SK-N-SH treated with all-trans-retinoic acid at 6 μM for 48 hours (cell line): ENCODE measurements at regions not wholly inside any gene's neighbourhood (a gene's known extent, or its start where the extent isn't known, plus 50 kb on each side); places are given as distances from the start of the nearest gene placed in this dataset.

ENCODE experiments used
- ATAC-seq: fragments of 200-7000 bp; cut with Tn5 transposase; 3 replicates; pipeline ENCODE4 v1.9.1; 2020; ENCODE audit warnings: mild to moderate bottlenecking, moderate library complexity
- ARNTL ChIP-seq: fragments of 450-650 bp; formaldehyde crosslinking; IDR thresholded peaks from 2 replicates; pipeline ENCODE4 v1.5.0; 2020; ENCODE audit warnings: low read depth, mild to moderate bottlenecking, moderate library complexity, borderline replicate concordance
- BACH2 ChIP-seq: fragments of 250-450 bp; sonication (Bioruptor Pico); IDR thresholded peaks from 2 replicates; pipeline ENCODE4 v1.9.0; 2021; ENCODE audit warnings: mild to moderate bottlenecking, borderline replicate concordance
- CSDC2 ChIP-seq: fragments of 250-450 bp; sonication (Bioruptor Pico); IDR thresholded peaks from 2 replicates; pipeline ENCODE4 v1.5.0; 2020; ENCODE audit warnings: mild to moderate bottlenecking, moderate library complexity
- ESRRG ChIP-seq: fragments of 250-450 bp; sonication (Bioruptor Pico); IDR thresholded peaks from 2 replicates; pipeline ENCODE4 v1.6.1; 2021; ENCODE audit warnings: mild to moderate bottlenecking
- GLIS3 ChIP-seq: fragments of 250-450 bp; sonication (Bioruptor Pico); IDR thresholded peaks from 2 replicates; pipeline ENCODE4 v1.5.0; 2020; ENCODE audit warnings: mild to moderate bottlenecking, moderate library complexity
- ISL1 ChIP-seq: fragments of 250-450 bp; sonication (Bioruptor Pico); IDR thresholded peaks from 2 replicates; pipeline ENCODE4 v2.1.2; 2022; ENCODE audit warnings: mild to moderate bottlenecking, moderate library complexity
- OSR1 ChIP-seq: fragments of 250-450 bp; sonication (Bioruptor Pico); IDR thresholded peaks from 2 replicates; pipeline ENCODE4 v1.8.0; 2022; ENCODE audit warnings: moderate library complexity, mild to moderate bottlenecking, inconsistent platforms
- PPARA ChIP-seq: fragments of 250-450 bp; sonication (Bioruptor Pico); IDR thresholded peaks from 2 replicates; pipeline ENCODE4 v1.5.0; 2020; ENCODE audit warnings: mild to moderate bottlenecking, borderline replicate concordance
- RARB ChIP-seq: fragments of 250-450 bp; sonication (Bioruptor Pico); IDR thresholded peaks from 2 replicates; pipeline ENCODE4 v1.8.0; 2021; ENCODE audit warnings: mild to moderate bottlenecking, moderate library complexity
- SNAI2 ChIP-seq: fragments of 250-450 bp; sonication (Bioruptor Pico); IDR thresholded peaks from 2 replicates; pipeline ENCODE4 v1.5.0; 2020; ENCODE audit warnings: mild to moderate bottlenecking, moderate library complexity
- TCF4 ChIP-seq: fragments of 250-450 bp; sonication (Bioruptor Pico); IDR thresholded peaks from 2 replicates; pipeline ENCODE4 v1.8.0; 2021; ENCODE audit warnings: mild to moderate bottlenecking, moderate library complexity, borderline replicate concordance
- TOX ChIP-seq: fragments of 250-450 bp; sonication (Bioruptor Pico); IDR thresholded peaks from 2 replicates; pipeline ENCODE4 v1.8.0; 2021; ENCODE audit warnings: mild to moderate bottlenecking, moderate library complexity, borderline replicate concordance
- ZFP3 ChIP-seq: fragments of 250-450 bp; sonication (Bioruptor Pico); IDR thresholded peaks from 2 replicates; pipeline ENCODE4 v1.5.0; 2020; ENCODE audit warnings: mild to moderate bottlenecking, moderate library complexity
- ZFP30 ChIP-seq: fragments of 450-650 bp; formaldehyde crosslinking; IDR thresholded peaks from 2 replicates; pipeline ENCODE4 v1.5.0; 2022; ENCODE audit warnings: mild to moderate bottlenecking, moderate library complexity
- ZNF70 ChIP-seq: fragments of 450-650 bp; formaldehyde crosslinking; IDR thresholded peaks from 2 replicates; pipeline ENCODE4 v1.5.0; 2020; ENCODE audit warnings: mild to moderate bottlenecking, moderate library complexity
- ZNF8 ChIP-seq: fragments of 450-650 bp; formaldehyde crosslinking; IDR thresholded peaks from 2 replicates; pipeline ENCODE4 v1.5.0; 2020; ENCODE audit warnings: mild to moderate bottlenecking, moderate library complexity
- TF ChIP-seq, protein P1 (sequence below): fragments of 250-450 bp; sonication (Bioruptor Pico); IDR thresholded peaks from 2 replicates; pipeline ENCODE4 v1.5.1; 2021; ENCODE audit warnings: mild to moderate bottlenecking, moderate library complexity
- TF ChIP-seq, protein P2 (sequence below): fragments of 250-450 bp; sonication (Bioruptor Pico); IDR thresholded peaks from 2 replicates; pipeline ENCODE4 v1.5.0; 2020; ENCODE audit warnings: mild to moderate bottlenecking, moderate library complexity
- TF ChIP-seq, protein P3 (sequence below): fragments of 250-450 bp; sonication (Bioruptor Pico); IDR thresholded peaks from 2 replicates; pipeline ENCODE4 v1.8.0; 2021; ENCODE audit warnings: low read depth, mild to moderate bottlenecking, moderate library complexity, borderline replicate concordance
- TF ChIP-seq, protein P4 (sequence below): fragments of 250-450 bp; sonication (Bioruptor Pico); IDR thresholded peaks from 2 replicates; pipeline ENCODE4 v1.5.1; 2020; ENCODE audit warnings: low read depth, mild to moderate bottlenecking, moderate library complexity

GRCh38 chr6:122026582-122027369 lies 372.7 kb upstream of the HSF2 start:
- ATAC-seq: peak; percentile 88
- TF ChIP-seq ISL1: peak; percentile 47
- no peak for TF ChIP-seq RARB

DNA sequence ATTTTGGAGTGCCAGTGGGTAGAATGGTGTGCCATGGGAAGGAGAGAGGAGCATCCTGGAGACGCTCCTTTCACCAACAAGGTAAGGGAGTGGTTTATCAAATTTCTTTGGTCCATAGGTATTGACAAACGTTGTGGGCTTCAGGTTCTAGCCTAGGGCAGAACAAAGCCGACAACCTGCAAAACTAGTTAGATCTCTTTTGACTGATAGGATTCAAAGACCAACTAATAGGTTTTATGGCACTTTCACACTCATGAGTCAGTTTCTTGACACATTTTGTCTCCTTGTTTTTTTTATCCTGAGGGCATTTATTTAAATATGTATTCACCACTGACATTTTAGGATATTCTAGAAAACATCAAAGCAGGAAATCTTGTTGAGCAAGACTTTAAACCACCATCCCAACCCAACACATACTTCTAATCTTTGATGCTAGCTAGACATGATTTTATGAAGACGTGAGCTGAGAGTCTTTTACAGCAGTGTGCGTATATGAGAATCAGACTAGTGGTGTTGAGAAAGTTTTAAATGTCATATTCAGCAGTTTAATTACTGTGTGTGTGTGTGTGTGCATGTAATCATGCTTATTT lies 370.4 kb upstream of the HSF2 start:
- no peak for ATAC-seq
- TF ChIP-seq ZNF8 (CRISPR knock-in tag): no peak
- TF ChIP-seq, protein P1, sequence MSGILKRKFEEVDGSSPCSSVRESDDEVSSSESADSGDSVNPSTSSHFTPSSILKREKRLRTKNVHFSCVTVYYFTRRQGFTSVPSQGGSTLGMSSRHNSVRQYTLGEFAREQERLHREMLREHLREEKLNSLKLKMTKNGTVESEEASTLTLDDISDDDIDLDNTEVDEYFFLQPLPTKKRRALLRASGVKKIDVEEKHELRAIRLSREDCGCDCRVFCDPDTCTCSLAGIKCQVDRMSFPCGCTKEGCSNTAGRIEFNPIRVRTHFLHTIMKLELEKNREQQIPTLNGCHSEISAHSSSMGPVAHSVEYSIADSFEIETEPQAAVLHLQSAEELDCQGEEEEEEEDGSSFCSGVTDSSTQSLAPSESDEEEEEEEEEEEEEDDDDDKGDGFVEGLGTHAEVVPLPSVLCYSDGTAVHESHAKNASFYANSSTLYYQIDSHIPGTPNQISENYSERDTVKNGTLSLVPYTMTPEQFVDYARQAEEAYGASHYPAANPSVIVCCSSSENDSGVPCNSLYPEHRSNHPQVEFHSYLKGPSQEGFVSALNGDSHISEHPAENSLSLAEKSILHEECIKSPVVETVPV: no peak
- TF ChIP-seq ZNF70: no peak
- no peak for TF ChIP-seq ARNTL
- TF ChIP-seq ZFP3 (CRISPR knock-in tag): no peak
- no peak for TF ChIP-seq ESRRG (CRISPR knock-in tag)
- no peak for TF ChIP-seq BACH2 (CRISPR knock-in tag)
- no peak for TF ChIP-seq TOX (CRISPR knock-in tag)
- TF ChIP-seq, protein P2, sequence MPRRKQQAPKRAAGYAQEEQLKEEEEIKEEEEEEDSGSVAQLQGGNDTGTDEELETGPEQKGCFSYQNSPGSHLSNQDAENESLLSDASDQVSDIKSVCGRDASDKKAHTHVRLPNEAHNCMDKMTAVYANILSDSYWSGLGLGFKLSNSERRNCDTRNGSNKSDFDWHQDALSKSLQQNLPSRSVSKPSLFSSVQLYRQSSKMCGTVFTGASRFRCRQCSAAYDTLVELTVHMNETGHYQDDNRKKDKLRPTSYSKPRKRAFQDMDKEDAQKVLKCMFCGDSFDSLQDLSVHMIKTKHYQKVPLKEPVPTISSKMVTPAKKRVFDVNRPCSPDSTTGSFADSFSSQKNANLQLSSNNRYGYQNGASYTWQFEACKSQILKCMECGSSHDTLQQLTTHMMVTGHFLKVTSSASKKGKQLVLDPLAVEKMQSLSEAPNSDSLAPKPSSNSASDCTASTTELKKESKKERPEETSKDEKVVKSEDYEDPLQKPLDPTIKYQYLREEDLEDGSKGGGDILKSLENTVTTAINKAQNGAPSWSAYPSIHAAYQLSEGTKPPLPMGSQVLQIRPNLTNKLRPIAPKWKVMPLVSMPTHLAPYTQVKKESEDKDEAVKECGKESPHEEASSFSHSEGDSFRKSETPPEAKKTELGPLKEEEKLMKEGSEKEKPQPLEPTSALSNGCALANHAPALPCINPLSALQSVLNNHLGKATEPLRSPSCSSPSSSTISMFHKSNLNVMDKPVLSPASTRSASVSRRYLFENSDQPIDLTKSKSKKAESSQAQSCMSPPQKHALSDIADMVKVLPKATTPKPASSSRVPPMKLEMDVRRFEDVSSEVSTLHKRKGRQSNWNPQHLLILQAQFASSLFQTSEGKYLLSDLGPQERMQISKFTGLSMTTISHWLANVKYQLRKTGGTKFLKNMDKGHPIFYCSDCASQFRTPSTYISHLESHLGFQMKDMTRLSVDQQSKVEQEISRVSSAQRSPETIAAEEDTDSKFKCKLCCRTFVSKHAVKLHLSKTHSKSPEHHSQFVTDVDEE: no peak
- TF ChIP-seq OSR1 (CRISPR knock-in tag): no peak
- TF ChIP-seq ZFP30 (CRISPR knock-in tag): no peak
- TF ChIP-seq RARB: no peak

GRCh38 chr6:122033564-122034181 lies 365.8 kb upstream of the HSF2 start:
- ATAC-seq: peak; percentile 93
- TF ChIP-seq GLIS3 (CRISPR knock-in tag) (no peak), TOX (CRISPR knock-in tag) (no peak), SNAI2 (CRISPR knock-in tag) (no peak), ZNF8 (CRISPR knock-in tag) (no peak)

- TF ChIP-seq ZFP3 (CRISPR knock-in tag) (no peak), BACH2 (CRISPR knock-in tag) (no peak), CSDC2 (CRISPR knock-in tag) (no peak), PPARA (CRISPR knock-in tag) (no peak), ZNF70 (no peak), ZNF8 (CRISPR knock-in tag) (no peak)
- TF ChIP-seq, protein P3, sequence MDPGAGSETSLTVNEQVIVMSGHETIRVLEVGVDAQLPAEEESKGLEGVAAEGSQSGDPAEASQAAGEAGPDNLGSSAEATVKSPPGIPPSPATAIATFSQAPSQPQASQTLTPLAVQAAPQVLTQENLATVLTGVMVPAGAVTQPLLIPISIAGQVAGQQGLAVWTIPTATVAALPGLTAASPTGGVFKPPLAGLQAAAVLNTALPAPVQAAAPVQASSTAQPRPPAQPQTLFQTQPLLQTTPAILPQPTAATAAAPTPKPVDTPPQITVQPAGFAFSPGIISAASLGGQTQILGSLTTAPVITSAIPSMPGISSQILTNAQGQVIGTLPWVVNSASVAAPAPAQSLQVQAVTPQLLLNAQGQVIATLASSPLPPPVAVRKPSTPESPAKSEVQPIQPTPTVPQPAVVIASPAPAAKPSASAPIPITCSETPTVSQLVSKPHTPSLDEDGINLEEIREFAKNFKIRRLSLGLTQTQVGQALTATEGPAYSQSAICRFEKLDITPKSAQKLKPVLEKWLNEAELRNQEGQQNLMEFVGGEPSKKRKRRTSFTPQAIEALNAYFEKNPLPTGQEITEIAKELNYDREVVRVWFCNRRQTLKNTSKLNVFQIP (CRISPR knock-in tag): no peak
- TF ChIP-seq, all 23 proteins: peak for 0
- ATAC-seq: no peak
Measured at GRCh38 chr6:122035173-122035572, 364.3 kb upstream of the HSF2 start.

DNA sequence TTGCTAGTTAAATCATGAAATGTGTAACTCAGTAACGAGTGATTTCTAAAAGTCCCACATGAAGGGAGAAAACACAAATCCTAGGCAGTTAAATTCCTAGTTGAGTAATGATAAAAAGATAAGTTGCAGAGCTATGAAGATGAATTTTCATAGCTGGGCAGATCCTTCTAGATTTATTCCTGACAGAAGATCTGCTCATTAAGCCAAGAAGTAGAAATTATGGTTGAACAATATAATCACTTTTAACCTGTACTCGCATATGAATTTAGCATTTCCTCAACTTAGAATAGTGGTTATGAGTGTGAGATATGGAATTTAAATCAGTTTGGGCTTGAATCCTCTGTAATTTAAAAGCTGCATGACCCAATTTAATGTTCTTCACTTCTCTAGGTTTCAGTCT lies 359.2 kb upstream of the HSF2 start:
- TF ChIP-seq GLIS3 (CRISPR knock-in tag) (no peak), SNAI2 (CRISPR knock-in tag) (no peak), TCF4 (CRISPR knock-in tag) (no peak)
- TF ChIP-seq, protein P1: no peak
- TF ChIP-seq, protein P4, sequence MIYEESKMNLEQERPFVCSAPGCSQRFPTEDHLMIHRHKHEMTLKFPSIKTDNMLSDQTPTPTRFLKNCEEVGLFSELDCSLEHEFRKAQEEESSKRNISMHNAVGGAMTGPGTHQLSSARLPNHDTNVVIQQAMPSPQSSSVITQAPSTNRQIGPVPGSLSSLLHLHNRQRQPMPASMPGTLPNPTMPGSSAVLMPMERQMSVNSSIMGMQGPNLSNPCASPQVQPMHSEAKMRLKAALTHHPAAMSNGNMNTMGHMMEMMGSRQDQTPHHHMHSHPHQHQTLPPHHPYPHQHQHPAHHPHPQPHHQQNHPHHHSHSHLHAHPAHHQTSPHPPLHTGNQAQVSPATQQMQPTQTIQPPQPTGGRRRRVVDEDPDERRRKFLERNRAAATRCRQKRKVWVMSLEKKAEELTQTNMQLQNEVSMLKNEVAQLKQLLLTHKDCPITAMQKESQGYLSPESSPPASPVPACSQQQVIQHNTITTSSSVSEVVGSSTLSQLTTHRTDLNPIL (CRISPR knock-in tag): no peak
- TF ChIP-seq, all 23 proteins: peak for 0
- no peak for ATAC-seq
